ENCODE measurements at regions not wholly inside any gene's neighbourhood (a gene's known extent, or its start where the extent isn't known, plus 50 kb on each side); places are given as distances from the start of the nearest gene placed in this dataset.

- Histone ChIP-seq H2AFZ (ENCODE audit: low read length) (no peak overlapping the region), H3K27me3 (ENCODE audit: low read length) (no peaks in the 10 kb centered on the region), H3K9ac (ENCODE audit: low read length) (no peak overlapping the region), H3K9me3 (ENCODE audit: low read length) (no peaks in the 10 kb centered on the region), H3K4me1 (ENCODE audit: low read length) (peaks cover 13% of the 10 kb centered on the region), H3K79me2 (ENCODE audit: low read length) (no peaks in the 10 kb centered on the region), H3K4me3 (ENCODE audit: low read length) (no peak overlapping the region), H3K9me2 (replicated peaks; ENCODE audit: insufficient read depth, low read length) (no peaks in the 10 kb centered on the region), H4K20me1 (ENCODE audit: insufficient read depth, low read depth, low read length) (no peaks in the 10 kb centered on the region), H3K36me3 (ENCODE audit: insufficient read depth, low read length) (no peaks in the 10 kb centered on the region), H3K27ac (ENCODE audit: low read length) (no peak overlapping the region), H3K4me2 (ENCODE audit: low read depth, low read length, poor library complexity, severe bottlenecking) (no peak overlapping the region)
- no peak for DNase-seq
These were observed 97.9 kb upstream of the CPEB4 start for GRCh38 chr5:173790177-173790719.

- Histone ChIP-seq H3K27me3 (ENCODE audit: low read length) (no peaks in the 10 kb centered on the region), H3K36me3 (ENCODE audit: insufficient read depth, low read length) (no peaks in the 10 kb centered on the region), H3K9ac (ENCODE audit: low read length) (no peak overlapping the region), H2AFZ (ENCODE audit: low read length) (no peak overlapping the region), H3K4me2 (ENCODE audit: low read depth, low read length, poor library complexity, severe bottlenecking) (no peak overlapping the region), H3K79me2 (ENCODE audit: low read length) (no peaks in the 10 kb centered on the region), H3K9me2 (replicated peaks; ENCODE audit: insufficient read depth, low read length) (no peaks in the 10 kb centered on the region), H3K4me1 (ENCODE audit: low read length) (peaks cover 11% of the 10 kb centered on the region), H4K20me1 (ENCODE audit: insufficient read depth, low read depth, low read length) (no peaks in the 10 kb centered on the region), H3K9me3 (ENCODE audit: low read length) (no peaks in the 10 kb centered on the region), H3K27ac (ENCODE audit: low read length) (no peak overlapping the region), H3K4me3 (ENCODE audit: low read length) (no peak overlapping the region)
- DNase-seq: no peak
These were observed 97.2 kb upstream of the CPEB4 start for GRCh38 chr5:173790836-173791546.

DNA sequence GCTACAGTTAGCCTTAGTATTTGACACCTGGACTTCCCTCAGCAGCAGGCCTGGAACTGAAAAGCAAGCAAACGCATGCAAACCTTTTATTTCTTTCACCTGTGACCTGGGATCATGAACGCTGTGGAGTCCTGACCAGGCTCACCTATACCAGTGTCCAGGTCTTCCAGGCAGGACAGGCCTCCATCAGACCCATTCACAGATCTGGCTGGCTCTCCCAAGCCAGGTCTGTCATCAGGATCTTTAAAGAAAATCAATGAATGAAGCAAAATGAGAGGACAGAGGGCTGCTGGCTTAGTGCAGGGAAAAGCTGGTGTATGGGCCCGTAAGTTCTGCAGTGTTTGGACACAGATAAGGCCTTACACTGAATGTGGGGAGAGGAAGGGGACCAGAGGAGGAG is 96.3 kb upstream of the CPEB4 start:
- no peaks in the 10 kb centered on the region for H3K27me3 ChIP-seq (ENCODE audit: low read length)
- H3K79me2 ChIP-seq (ENCODE audit: low read length): no peaks in the 10 kb centered on the region
- no peak for DNase-seq
- no peak overlapping the region for H3K27ac ChIP-seq (ENCODE audit: low read length)
- H3K4me3 ChIP-seq (ENCODE audit: low read length): no peak overlapping the region
- H3K9me3 ChIP-seq (ENCODE audit: low read length): no peaks in the 10 kb centered on the region
- no peaks in the 10 kb centered on the region for H3K9me2 ChIP-seq (replicated peaks; ENCODE audit: insufficient read depth, low read length)
- no peaks in the 10 kb centered on the region for H3K36me3 ChIP-seq (ENCODE audit: insufficient read depth, low read length)
- peaks cover 2% of the 10 kb centered on the region for H3K4me1 ChIP-seq (ENCODE audit: low read length)
- no peak overlapping the region for H2AFZ ChIP-seq (ENCODE audit: low read length)
- no peak overlapping the region for H3K9ac ChIP-seq (ENCODE audit: low read length)
- no peaks in the 10 kb centered on the region for H4K20me1 ChIP-seq (ENCODE audit: insufficient read depth, low read depth, low read length)
- H3K4me2 ChIP-seq (ENCODE audit: low read depth, low read length, poor library complexity, severe bottlenecking): no peak overlapping the region

GRCh38 chr5:173792781-173793547 is 95.2 kb upstream of the CPEB4 start:
- Histone ChIP-seq H4K20me1 (ENCODE audit: insufficient read depth, low read depth, low read length) (no peaks in the 10 kb centered on the region), H3K4me3 (ENCODE audit: low read length) (no peak overlapping the region), H3K4me2 (ENCODE audit: low read depth, low read length, poor library complexity, severe bottlenecking) (no peak overlapping the region), H3K9ac (ENCODE audit: low read length) (no peak overlapping the region), H2AFZ (ENCODE audit: low read length) (no peak overlapping the region), H3K4me1 (ENCODE audit: low read length) (no peaks in the 10 kb centered on the region), H3K36me3 (ENCODE audit: insufficient read depth, low read length) (no peaks in the 10 kb centered on the region), H3K79me2 (ENCODE audit: low read length) (no peaks in the 10 kb centered on the region), H3K27ac (ENCODE audit: low read length) (no peak overlapping the region), H3K27me3 (ENCODE audit: low read length) (no peaks in the 10 kb centered on the region), H3K9me2 (replicated peaks; ENCODE audit: insufficient read depth, low read length) (no peaks in the 10 kb centered on the region), H3K9me3 (ENCODE audit: low read length) (no peaks in the 10 kb centered on the region)
- no peak for DNase-seq

DNA sequence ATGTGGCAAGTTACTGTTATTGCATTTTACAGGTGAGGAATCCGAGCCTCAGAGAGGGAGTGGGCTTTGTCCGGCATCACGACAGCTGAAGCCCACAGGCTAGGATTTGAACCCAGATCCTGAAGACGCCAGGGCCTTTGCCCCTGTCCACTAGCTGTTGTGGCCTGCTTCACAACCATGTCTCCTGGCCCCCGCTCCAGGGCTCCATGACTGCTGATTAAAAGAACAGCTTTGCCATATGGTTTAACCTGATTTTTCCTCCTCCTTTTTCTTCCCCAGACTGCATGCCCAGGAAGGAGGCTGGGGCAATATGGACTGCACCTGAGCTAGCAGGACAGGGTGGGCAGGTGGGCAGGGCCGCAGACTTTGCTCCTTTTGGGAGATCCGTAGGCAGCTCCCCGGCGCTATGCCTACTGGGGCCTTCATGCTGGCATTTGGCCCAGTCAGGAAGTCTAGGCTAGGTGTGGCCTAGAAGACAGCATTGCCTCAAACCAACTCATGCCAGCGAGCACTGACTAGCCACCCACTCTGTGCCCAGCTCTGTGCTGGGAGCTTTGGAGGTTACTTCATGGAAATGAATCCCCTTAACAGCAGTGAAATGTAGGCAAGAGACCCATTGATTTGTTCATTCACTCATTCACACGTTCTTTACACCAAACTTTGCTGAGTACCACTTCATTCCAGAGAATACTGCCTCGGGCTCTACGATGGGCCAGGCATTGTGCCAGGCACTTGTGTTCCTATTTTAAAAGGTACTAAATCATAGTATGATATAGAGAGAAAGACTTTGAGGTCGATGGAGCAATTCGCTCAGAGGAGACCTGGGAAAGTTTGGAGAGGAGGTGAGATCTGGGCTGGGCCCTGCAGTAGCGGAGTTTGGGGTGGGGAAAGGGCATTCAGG is 94.3 kb upstream of the CPEB4 start:
- no peak overlapping the region for H3K4me3 ChIP-seq (ENCODE audit: low read length)
- H3K27me3 ChIP-seq (ENCODE audit: low read length): no peaks in the 10 kb centered on the region
- H3K36me3 ChIP-seq (ENCODE audit: insufficient read depth, low read length): no peaks in the 10 kb centered on the region
- no peaks in the 10 kb centered on the region for H3K9me3 ChIP-seq (ENCODE audit: low read length)
- H3K4me1 ChIP-seq (ENCODE audit: low read length): no peaks in the 10 kb centered on the region
- H3K9ac ChIP-seq (ENCODE audit: low read length): no peak overlapping the region
- no peaks in the 10 kb centered on the region for H3K9me2 ChIP-seq (replicated peaks; ENCODE audit: insufficient read depth, low read length)
- no peaks in the 10 kb centered on the region for H4K20me1 ChIP-seq (ENCODE audit: insufficient read depth, low read depth, low read length)
- no peak overlapping the region for H2AFZ ChIP-seq (ENCODE audit: low read length)
- H3K4me2 ChIP-seq (ENCODE audit: low read depth, low read length, poor library complexity, severe bottlenecking): no peak overlapping the region
- no peak overlapping the region for H3K27ac ChIP-seq (ENCODE audit: low read length)
- DNase-seq: no peak
- H3K79me2 ChIP-seq (ENCODE audit: low read length): no peaks in the 10 kb centered on the region

- Histone ChIP-seq H3K9ac (ENCODE audit: low read length) (no peak overlapping the region), H3K36me3 (ENCODE audit: insufficient read depth, low read length) (no peaks in the 10 kb centered on the region), H3K27me3 (ENCODE audit: low read length) (no peaks in the 10 kb centered on the region), H3K79me2 (ENCODE audit: low read length) (no peaks in the 10 kb centered on the region), H3K4me1 (ENCODE audit: low read length) (no peaks in the 10 kb centered on the region), H3K9me2 (replicated peaks; ENCODE audit: insufficient read depth, low read length) (no peaks in the 10 kb centered on the region), H3K27ac (ENCODE audit: low read length) (no peak overlapping the region), H3K4me2 (ENCODE audit: low read depth, low read length, poor library complexity, severe bottlenecking) (no peak overlapping the region), H2AFZ (ENCODE audit: low read length) (no peak overlapping the region), H3K9me3 (ENCODE audit: low read length) (no peaks in the 10 kb centered on the region), H4K20me1 (ENCODE audit: insufficient read depth, low read depth, low read length) (no peaks in the 10 kb centered on the region), H3K4me3 (ENCODE audit: low read length) (no peak overlapping the region)
- DNase-seq: no peak
These were observed 93.2 kb upstream of the CPEB4 start for GRCh38 chr5:173794901-173795416.

DNA sequence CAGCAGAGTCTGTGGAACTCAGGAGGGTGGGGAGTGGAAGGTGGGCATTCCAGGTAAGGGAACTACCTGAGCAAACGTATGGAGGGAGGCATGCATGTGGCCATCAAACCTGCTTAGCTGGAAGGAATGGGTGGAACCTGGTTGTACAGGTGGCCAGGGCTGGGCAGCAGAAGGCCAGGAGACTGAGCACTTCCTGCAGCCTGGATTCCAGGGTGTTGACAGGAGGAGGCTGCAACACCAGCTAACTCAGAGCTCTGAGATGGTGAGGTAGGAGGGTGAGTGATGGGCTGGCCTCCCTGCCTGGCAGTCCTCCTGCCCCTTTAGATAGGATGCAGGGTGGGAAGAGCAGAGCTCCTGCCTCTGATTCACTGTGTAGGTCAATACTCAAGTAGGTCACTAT is 92.5 kb upstream of the CPEB4 start:
- no peak overlapping the region for H3K4me2 ChIP-seq (ENCODE audit: low read depth, low read length, poor library complexity, severe bottlenecking)
- no peaks in the 10 kb centered on the region for H3K9me3 ChIP-seq (ENCODE audit: low read length)
- no peak overlapping the region for H3K27ac ChIP-seq (ENCODE audit: low read length)
- no peak overlapping the region for H3K4me3 ChIP-seq (ENCODE audit: low read length)
- H2AFZ ChIP-seq (ENCODE audit: low read length): no peak overlapping the region
- no peak for DNase-seq
- H3K36me3 ChIP-seq (ENCODE audit: insufficient read depth, low read length): no peaks in the 10 kb centered on the region
- H3K9ac ChIP-seq (ENCODE audit: low read length): no peak overlapping the region
- no peaks in the 10 kb centered on the region for H4K20me1 ChIP-seq (ENCODE audit: insufficient read depth, low read depth, low read length)
- H3K4me1 ChIP-seq (ENCODE audit: low read length): no peaks in the 10 kb centered on the region
- no peaks in the 10 kb centered on the region for H3K79me2 ChIP-seq (ENCODE audit: low read length)
- no peaks in the 10 kb centered on the region for H3K27me3 ChIP-seq (ENCODE audit: low read length)
- no peaks in the 10 kb centered on the region for H3K9me2 ChIP-seq (replicated peaks; ENCODE audit: insufficient read depth, low read length)

Data from Karpas-422 (cell line).